GM10248 (cell line): ENCODE measurements at regions not wholly inside any gene's neighbourhood (a gene's known extent, or its start where the extent isn't known, plus 50 kb on each side); places are given as distances from the start of the nearest gene placed in this dataset.
"Not testable (repeated sequence)": the region's sequence is repeated elsewhere in the genome, so short reads cannot be mapped to it uniquely, and the experiment has no call there.

ENCODE experiments used
- CTCF ChIA-PET: fragments of 300-600 bp; sonication (Branson Sonifier 250); formaldehyde crosslinking; extraction: SDS; loops from one replicate; lab custom pipeline; 2021; ENCODE audit warnings: antibody characterized with exemption; lab: Yijun Ruan, JAX
- POLR2A ChIA-PET: fragments of 350-650 bp; sonication (Branson Sonifier 250); formaldehyde crosslinking; extraction: SDS; loops from one replicate; lab custom pipeline; 2020; ENCODE audit warnings: antibody characterized with exemption; lab: Yijun Ruan, JAX
- DNase-seq: peaks from one replicate; pipeline ENCODE4 v3.0.0; 2012; ENCODE audit errors: extremely low spot score
- CTCF ChIP-seq: IDR thresholded peaks from 2 replicates; pipeline ENCODE4 v1.5.1; 2012; ENCODE audit warnings: mild to moderate bottlenecking, low read depth; ENCODE audit errors: extremely low read depth, missing control alignments, control extremely low read depth

- no peak for TF ChIP-seq CTCF
- POLR2A ChIA-PET = no interaction called here
- DNase-seq = no peak
- CTCF ChIA-PET = no interaction called here
Measured at GRCh38 chr7:57215423-57215822, 83.2 kb upstream of the ZNF479 start.

- POLR2A ChIA-PET = no interaction called here
- no peak for DNase-seq
- no peak for TF ChIP-seq CTCF
- CTCF ChIA-PET = no interaction called here
Measured at GRCh38 chr7:57216340-57216739, 84.1 kb upstream of the ZNF479 start.

- ChIA-PET POLR2A (no interaction called here), CTCF (no interaction called here)
- no peak for TF ChIP-seq CTCF
- DNase-seq = no peak
Measured at GRCh38 chr7:57218196-57218716, 86.0 kb upstream of the ZNF479 start.

GRCh38 chr7:57220746-57221145 lies 88.5 kb upstream of the ZNF479 start:
- POLR2A ChIA-PET = no interaction called here
- CTCF ChIA-PET = no interaction called here
- TF ChIP-seq CTCF = no peak
- no peak for DNase-seq

GRCh38 chr7:57225666-57226065 lies 93.4 kb upstream of the ZNF479 start:
- POLR2A ChIA-PET = no interaction called here

GRCh38 chr7:57241236-57241635 lies 109.0 kb upstream of the ZNF479 start:
- CTCF ChIA-PET, POLR2A ChIA-PET, DNase-seq: not testable (repeated sequence)

More at GRCh38 chr7:57225666-57226065, 93.4 kb upstream of the ZNF479 start:
- TF ChIP-seq CTCF = no peak
- CTCF ChIA-PET = no interaction called here
- no peak for DNase-seq

GRCh38 chr7:57243551-57243950 lies 111.3 kb upstream of the ZNF479 start:
- POLR2A ChIA-PET, DNase-seq, CTCF ChIA-PET: not testable (repeated sequence)

- POLR2A ChIA-PET = not testable (repeated sequence)
Measured at GRCh38 chr7:57244345-57244980, 112.2 kb upstream of the ZNF479 start.

More at GRCh38 chr7:57244345-57244980, 112.2 kb upstream of the ZNF479 start:
- CTCF ChIA-PET, DNase-seq: not testable (repeated sequence)
